Body of pancreas (tissue), 4 donors: ENCODE measurements at regions not wholly inside any gene's neighbourhood (a gene's known extent, or its start where the extent isn't known, plus 50 kb on each side); places are given as distances from the start of the nearest gene placed in this dataset.

ENCODE experiments used
- ATAC-seq: fragments of 150-250 bp; one replicate; pipeline ENCODE4 v1.9.1; 2016
- DNase-seq, 4 donors: peaks; one replicate each; pipeline ENCODE4 v3.0.0-alpha.2; 2019
- H3K27ac ChIP-seq, 4 donors: fragments of 200-600 bp; sonication (generic); 1 replicate in 3 of 4; 2 replicates in 1 of 4; pipeline versions ENCODE4 v1.5.1 to v1.6.1; 2016 to 2019; ENCODE audit warnings: mild to moderate bottlenecking in 1 of 4, mixed read lengths in 1 of 4, moderate library complexity in 1 of 4
- H3K27me3 ChIP-seq, 2 donors: fragments of 200-600 bp; sonication (generic); one replicate each; pipeline ENCODE4 v1.6.0; 2016; ENCODE audit warnings: mild to moderate bottlenecking in 1 of 2
- H3K36me3 ChIP-seq, 2 donors: fragments of 200-600 bp; sonication (generic); replicated peaks in 1 of 2; 2 replicates each; pipeline ENCODE4 v1.5.1; 2016; ENCODE audit warnings: low read depth in 2 of 2; ENCODE audit not compliant: insufficient read depth in 1 of 2
- H3K4me1 ChIP-seq: fragments of 200-600 bp; sonication (generic); one replicate; pipeline ENCODE4 v1.6.0; 2016
- H3K4me3 ChIP-seq, 2 donors: fragments of 200-600 bp; sonication (generic); 1 replicate in 1 of 2; 2 replicates in 1 of 2; pipeline ENCODE4 v1.5.1; 2016 to 2019
- H3K9me3 ChIP-seq, 3 donors: fragments of 200-600 bp; sonication (generic); 1 replicate in 2 of 3; 2 replicates in 1 of 3; pipeline ENCODE4 v1.5.1; 2016
- CTCF ChIP-seq, 7 experiments: fragments of 450-650 bp in 4 of 7; fragments of 200-600 bp in 3 of 7; sonication (generic) in 3 of 7; IDR thresholded peaks; one replicate each; pipeline ENCODE4 v1.5.1; 2016 to 2019; ENCODE audit warnings: antibody characterized with exemption in 7 of 7
- POLR2A ChIP-seq, 3 donors: fragments of 450-650 bp; IDR thresholded peaks; one replicate each; pipeline ENCODE4 v1.6.1; 2016; ENCODE audit warnings: antibody characterized with exemption in 3 of 3, mild to moderate bottlenecking in 2 of 3
- WGBS, 2 donors: methylation state at CpG; one replicate each; pipeline ENCODE4 v1.1.5; 2017; 5-methylcytosine and 5-hydroxymethylcytosine counted together
- intact Hi-C: fragments of 100-400 bp; cut with DNase I; formaldehyde crosslinking; loops from one replicate; pipeline ENCODE4 v1.15.1; 2023

- H3K27ac ChIP-seq: no peak overlapping the region
- no peak overlapping the region for H3K4me3 ChIP-seq
- WGBS, 2 donors: 35 to 49% methylated on average over 1 of the region's 1 CpG
- H3K9me3 ChIP-seq: no peaks in the 10 kb centered on the region
- TF ChIP-seq CTCF (IDR thresholded peaks at IDR 0.05): no peak
- TF ChIP-seq POLR2A (IDR thresholded peaks at IDR 0.05): no peak
- ATAC-seq (no peak), DNase-seq (no peak)
- no peaks in the 10 kb centered on the region for H3K36me3 ChIP-seq
- H3K27me3 ChIP-seq: no peaks in the 10 kb centered on the region
- intact Hi-C loops: no loop called here
- no peaks in the 10 kb centered on the region for H3K4me1 ChIP-seq
Observed at GRCh38 chr3:77935418-77935817, 895.5 kb downstream of the ROBO2 start.

DNA sequence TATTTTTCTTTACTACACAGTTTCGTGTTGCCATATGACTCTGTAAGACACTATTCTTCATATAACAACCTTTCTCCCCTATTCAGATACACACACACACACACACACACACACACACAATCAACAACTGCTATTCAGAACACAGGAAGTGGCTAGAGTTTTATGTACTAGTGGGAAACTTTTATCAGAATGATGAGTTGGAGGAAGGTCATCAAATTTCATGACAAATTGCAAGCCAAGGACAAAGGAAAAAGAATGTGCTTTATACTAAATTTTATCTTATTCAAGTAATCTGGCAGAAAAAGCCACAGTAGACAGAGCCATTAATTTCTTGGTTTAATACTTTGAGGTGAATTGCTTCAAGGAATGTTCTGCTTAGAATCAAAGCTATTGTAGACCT lies 899.8 kb downstream of the ROBO2 start:
- Histone ChIP-seq H3K36me3 (no peaks in the 10 kb centered on the region), H3K4me3 (no peak overlapping the region), H3K4me1 (no peaks in the 10 kb centered on the region), H3K9me3 (no peaks in the 10 kb centered on the region), H3K27me3 (no peaks in the 10 kb centered on the region), H3K27ac (no peak overlapping the region)
- WGBS, 2 donors: 35 to 43% methylated on average over 1 of the region's 1 CpG
- no peak for ATAC-seq
- intact Hi-C loops: no loop called here
- no peak for DNase-seq
- TF ChIP-seq POLR2A (IDR thresholded peaks at IDR 0.05): no peak
- no peak for TF ChIP-seq CTCF (IDR thresholded peaks at IDR 0.05)

DNA sequence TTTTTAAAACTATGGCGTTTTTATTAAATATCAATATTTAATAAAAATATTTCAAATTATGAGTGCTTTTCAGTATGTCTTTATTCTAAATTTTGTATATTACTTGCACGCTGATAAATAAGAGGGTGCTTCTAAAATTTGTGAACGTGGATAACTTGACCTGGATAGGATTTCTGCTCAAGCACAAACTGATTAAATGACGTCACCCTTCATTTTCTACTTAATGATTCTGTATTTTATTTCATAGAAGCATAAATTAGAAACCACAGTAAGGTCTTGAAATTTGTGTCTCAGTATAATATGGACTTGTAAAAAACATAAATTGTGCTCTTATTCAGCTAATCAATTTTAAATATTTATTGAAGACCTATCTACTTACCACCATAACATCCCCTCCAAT lies 903.7 kb downstream of the ROBO2 start:
- Histone ChIP-seq H3K4me1 (no peaks in the 10 kb centered on the region), H3K36me3 (no peaks in the 10 kb centered on the region), H3K27me3 (no peaks in the 10 kb centered on the region), H3K4me3 (no peak overlapping the region), H3K27ac (no peak overlapping the region), H3K9me3 (no peaks in the 10 kb centered on the region)
- no peak for ATAC-seq
- WGBS, 2 donors: 57 to 60% methylated on average over 4 of the region's 4 CpGs
- TF ChIP-seq CTCF (IDR thresholded peaks at IDR 0.05) (no peak), POLR2A (IDR thresholded peaks at IDR 0.05) (no peak)
- intact Hi-C loops: no loop called here
- DNase-seq: no peak

GRCh38 chr3:77945320-77945719 lies 905.4 kb downstream of the ROBO2 start:
- TF ChIP-seq CTCF (IDR thresholded peaks at IDR 0.05): no peak
- TF ChIP-seq POLR2A (IDR thresholded peaks at IDR 0.05): no peak
- H3K4me3 ChIP-seq: no peak overlapping the region

GRCh38 chr3:77947671-77948070 lies 907.8 kb downstream of the ROBO2 start:
- TF ChIP-seq CTCF (IDR thresholded peaks at IDR 0.05) (no peak), POLR2A (IDR thresholded peaks at IDR 0.05) (no peak)
- Histone ChIP-seq H3K27ac (no peak overlapping the region), H3K36me3 (no peaks in the 10 kb centered on the region), H3K9me3 (no peaks in the 10 kb centered on the region), H3K27me3 (no peaks in the 10 kb centered on the region), H3K4me3 (no peak overlapping the region), H3K4me1 (no peaks in the 10 kb centered on the region)
- DNase-seq (no peak), ATAC-seq (no peak)
- intact Hi-C loops: no loop called here

More at GRCh38 chr3:77945320-77945719, 905.4 kb downstream of the ROBO2 start:
- 40 to 43% methylated on average over 3 of the region's 3 CpGs for WGBS, 2 donors
- ATAC-seq (no peak), DNase-seq (no peak)
- H3K9me3 ChIP-seq: no peaks in the 10 kb centered on the region
- no peaks in the 10 kb centered on the region for H3K27me3 ChIP-seq
- intact Hi-C loops: no loop called here
- no peak overlapping the region for H3K27ac ChIP-seq
- H3K36me3 ChIP-seq: no peaks in the 10 kb centered on the region
- no peaks in the 10 kb centered on the region for H3K4me1 ChIP-seq
